ENCODE measurements at regions not wholly inside any gene's neighbourhood (a gene's known extent, or its start where the extent isn't known, plus 50 kb on each side); places are given as distances from the start of the nearest gene placed in this dataset.
A peak's percentile ranks its signal among the peaks of the same experiment; 100 is the strongest.

DNA sequence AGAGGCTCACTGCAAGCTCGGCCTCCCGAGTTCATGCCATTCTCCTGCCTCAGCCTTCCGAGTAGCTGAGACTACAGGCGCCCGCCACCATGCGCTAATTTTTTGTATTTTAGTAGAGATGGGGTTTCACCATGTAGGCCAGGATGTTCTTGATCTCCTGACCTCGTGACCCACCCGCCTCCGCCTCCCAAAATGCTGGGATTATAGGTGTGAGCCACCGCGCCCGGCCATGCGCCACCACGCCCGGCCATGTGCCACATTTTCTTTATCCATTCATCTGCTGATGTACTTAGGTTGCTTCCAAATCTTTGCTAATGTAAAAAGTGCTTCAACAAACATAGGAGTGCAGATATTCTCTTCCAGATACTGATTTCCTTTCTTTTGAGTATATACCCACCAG lies 408.6 kb downstream of the CAAP1 start:
- DNase-seq, result no peak

DNA sequence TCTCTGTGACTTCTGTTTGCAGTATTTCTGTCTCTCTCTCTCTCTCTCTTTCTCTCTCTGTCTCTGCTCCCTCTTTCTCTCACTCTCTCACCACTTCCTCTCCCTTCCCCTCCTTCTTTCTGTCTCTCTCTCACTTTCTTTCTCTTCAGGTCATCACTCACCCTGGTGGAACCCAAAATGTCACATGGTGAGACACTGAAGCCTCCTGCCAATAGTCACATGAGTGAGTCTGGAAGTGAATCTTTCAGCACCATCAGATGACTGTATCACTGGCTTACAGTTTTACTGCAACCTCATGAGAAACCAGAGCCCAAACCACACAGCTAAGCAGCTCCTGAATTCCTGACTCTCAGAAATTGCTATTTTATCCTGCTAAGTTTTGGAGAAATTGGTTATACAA lies 414.6 kb downstream of the CAAP1 start:
- DNase-seq, result no peak

DNA sequence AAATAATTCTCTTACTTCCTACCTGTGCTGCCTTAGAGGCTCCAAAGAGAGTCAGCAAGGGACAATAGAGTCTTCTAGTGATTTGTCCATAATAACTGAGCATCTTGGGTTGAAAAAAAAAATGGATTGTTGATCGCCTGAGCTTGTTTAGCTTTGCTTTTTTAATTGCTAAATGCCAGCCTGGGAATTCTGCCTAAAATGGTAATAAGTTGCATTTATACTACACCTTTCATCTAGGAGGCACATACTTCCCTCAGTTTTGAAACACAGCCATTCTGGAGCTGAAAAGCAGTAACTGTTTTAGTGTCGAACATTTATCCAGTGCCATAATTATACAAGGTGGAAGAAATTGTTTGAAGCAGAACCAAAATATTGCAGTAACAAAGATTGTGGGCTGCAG lies 421.3 kb downstream of the CAAP1 start:
- DNase-seq, result no peak

DNA sequence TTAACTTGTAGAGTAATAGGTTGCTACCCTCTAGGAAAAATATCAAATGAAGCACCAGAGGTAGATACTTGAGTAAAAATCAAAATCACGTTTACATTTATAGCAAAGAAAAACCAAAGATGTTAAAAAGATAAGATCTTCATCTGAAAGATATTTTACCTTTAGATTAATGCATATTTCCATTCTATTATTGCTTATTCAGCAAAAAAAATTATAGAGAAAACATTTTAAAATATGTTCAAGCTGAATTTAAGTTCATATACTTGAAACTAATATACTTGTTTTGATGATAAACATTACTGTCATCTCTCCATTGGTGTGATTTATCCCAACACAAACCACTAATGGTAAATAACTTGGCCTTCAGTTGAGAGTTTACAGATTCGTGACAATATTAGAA lies 422.3 kb downstream of the CAAP1 start:
- no peak for DNase-seq

DNA sequence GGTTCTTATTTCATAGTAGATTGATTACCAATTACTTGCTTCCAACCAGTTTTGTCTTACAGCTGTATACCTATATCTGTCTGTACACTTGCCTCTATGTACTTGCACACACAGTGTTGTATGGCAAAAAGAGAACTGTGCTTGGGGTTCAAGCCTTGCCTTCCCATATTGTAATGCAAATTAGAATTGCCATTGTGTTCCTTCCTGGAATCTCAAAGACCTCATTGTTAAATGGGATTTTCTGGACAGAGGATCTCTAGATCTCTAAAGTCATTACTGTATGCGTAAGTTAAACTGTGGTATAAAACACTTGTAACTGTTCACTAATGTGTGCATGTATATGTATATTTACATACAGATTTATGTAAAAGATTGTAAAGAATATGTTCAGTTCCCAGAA lies 428.8 kb downstream of the CAAP1 start:
- no peak for DNase-seq

DNA sequence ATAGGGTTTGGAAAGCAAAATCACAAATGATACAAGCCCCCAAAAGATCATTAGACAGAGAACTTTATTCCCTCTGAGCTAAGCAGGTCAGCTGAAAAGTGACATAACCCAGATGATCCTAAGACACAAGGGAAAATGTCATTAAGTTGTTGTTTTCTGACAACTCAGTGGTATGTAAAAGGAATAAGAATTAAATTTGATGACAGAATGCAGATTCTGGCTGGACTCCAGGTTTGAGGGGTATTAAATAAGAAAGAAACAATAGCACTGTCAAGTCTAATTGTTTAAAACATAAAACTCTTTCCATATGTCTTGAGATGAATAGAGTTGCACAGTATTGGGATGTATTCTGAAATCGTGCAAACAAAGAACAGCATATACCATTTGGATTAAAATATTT lies 429.9 kb downstream of the CAAP1 start:
- DNase-seq, result no peak

DNA sequence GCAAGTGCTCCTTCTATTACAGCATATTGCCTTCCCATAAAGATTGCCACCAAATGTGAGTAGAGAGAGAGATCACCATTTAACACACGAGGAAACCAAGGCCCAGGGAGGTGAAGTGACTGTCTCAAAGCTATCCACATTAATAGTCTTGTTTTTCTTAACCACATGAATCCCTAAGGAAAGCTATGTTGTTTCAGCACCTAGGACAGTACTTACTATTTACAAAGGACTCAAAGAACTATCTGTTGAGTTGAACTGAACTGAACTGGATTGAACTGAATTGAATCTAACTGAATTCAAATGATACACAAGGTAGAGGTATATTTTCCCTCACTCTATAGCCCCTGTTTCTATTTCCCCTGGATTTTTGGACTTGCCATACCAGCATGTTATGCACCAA lies 430.4 kb downstream of the CAAP1 start:
- DNase-seq, result no peak

DNA sequence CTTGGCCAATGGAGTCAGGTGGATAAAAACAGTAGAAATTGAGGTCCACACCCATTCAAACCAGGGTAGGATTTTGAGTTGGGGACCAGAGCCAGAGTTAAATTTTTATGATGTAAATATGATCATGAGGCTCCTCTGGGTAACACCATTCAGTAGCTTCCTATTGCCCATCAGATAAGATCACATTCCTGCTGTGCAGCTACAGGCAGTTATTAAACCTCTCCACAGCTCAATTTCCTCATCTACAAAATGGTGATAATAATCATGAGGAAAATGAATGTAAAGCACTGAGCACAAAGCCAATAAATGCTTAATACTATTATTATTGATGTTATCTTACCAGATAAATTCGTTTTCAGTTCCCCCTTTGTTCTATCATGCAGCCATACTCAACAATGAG lies 432.0 kb downstream of the CAAP1 start:
- no peak for DNase-seq

DNA sequence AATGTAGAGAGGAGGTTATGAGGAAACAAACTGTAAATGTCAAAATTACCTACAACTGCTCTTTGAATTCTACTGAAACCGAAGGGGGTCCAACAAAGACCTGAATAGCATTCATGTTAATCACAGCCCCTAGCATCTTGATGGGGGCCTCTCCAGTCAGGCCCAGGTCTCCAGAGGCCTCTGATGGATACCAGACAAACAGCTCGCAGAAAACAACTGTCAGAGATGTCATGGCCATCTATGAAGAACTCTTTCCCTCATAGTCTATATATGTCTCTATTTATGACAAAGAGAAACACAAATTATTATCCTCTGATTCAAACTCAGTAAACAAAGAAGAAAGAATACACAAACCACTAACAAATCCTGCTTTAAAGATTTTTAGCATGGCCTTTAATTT lies 432.6 kb downstream of the CAAP1 start:
- no peak for DNase-seq

DNA sequence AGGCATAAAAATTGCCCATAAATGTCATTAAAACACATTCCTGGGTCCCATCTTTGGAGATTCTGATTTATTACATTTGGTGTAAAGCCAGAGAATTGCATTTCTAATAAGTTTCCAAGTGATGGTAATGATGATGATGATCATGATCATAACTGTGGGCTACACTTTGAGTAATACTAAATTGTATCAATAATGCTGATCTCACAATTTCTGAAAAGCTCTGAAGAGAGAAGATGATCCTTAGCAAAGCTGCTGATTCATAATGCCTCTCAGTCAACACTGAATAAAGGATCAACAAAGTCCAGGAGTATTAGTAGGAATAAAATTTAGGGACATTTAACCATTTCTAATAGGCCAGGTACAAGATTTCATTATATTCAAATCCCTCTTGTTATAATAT lies 434.5 kb downstream of the CAAP1 start:
- DNase-seq, result no peak

DNA sequence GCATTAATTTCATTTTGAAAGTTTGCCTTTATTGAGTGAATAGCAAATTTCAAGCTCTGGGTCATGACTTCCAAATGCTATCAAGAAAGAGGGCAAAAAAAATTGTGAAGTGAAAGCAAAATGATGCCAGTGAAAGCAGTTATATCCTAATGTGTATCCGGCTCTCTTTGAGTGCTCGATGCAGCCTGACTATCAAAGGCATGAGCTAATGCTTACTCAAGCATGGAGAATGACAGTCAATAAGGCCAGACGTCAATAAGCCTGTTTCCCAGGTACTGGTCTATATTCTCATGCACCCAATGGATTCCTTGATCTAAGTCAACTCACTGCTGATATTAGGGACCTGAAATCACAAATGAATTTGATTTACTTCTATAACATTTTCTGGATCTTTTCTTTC lies 435.5 kb downstream of the CAAP1 start:
- no peak for DNase-seq

DNA sequence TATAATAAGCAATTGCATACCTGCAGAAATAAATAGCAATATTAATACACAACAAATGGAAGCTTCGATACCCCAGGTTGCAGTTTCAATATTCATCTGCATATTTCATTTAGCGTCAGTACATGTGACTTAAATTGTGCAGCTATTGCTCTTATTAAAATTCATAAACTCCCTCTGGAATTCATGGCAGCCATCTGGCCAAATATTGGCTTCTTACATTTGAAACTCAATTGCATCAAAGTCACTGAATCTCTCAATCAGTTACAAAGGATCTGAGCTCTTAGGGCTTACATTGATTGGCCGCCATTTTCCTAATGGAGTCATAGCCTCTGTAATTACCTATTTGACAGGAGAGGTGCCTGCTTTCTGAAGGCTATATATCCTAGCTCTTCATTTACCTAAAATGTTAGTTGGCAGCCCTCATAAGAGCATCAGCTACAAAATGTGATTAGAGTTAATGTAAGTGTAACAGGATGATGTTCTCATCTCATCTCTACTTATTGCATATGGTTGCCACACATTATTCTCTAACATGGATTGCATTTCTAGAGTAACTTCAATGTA lies 453.5 kb downstream of the CAAP1 start:
- no peak for DNase-seq

DNA sequence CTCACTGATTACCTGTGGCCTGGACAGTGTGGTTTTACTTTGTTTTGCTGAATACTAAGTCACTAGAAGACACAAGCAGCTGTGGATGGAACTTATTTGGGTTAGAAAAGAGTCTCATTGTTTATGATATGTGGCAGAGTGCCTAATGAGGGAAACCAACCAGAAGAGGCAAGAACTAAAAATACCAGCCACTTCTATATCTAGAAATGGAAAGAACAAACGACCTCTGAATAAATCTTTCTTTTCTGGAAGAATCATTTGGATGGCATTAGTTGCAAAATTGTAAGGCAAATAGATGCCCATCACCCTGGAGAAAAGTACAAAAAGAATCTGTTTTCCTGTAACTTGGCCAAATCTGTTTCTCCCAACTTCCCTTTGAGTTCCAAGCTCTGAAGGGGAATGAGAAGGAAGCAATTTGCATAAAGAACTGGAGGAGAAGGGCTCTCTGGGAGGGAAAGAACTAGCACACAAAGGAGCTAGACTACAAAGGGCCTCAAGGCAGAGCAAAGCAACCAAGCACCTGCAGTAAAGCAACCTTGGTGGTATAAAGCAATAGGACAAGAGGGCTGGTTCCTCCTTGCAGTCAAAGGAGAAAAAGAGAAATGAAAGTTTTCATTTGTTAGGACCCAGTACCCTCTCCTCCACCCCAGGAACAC lies 455.4 kb downstream of the CAAP1 start:
- DNase-seq, result no peak

DNA sequence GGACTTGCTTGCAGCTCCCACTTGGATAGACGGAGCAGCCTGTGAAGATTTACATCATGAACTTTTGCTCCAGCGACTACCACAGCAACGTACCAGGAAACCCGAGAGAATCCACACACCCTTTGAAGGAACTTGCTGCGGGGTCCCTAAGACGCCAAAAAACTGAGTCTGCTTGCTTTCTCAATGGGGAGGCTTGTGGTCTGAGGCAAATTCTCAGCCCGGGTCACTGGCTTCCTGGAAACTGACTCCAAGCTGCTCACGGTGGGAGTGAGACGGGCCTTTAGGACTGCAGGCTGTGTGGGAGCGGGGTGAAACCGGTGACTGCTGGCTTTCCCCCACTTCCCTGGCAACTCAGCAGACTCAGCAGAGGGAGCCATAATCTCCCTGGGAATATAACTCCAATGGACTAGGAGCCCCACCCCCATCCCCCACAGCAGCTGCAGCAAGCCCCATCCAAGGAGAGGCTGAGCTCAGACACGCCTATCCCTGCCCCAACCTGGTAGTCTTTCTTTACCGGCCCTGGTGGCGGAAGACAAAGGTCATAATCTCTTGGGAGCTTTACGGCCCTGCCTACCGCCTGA lies 466.0 kb downstream of the CAAP1 start:
- DNase-seq, result peak; percentile 18

DNA sequence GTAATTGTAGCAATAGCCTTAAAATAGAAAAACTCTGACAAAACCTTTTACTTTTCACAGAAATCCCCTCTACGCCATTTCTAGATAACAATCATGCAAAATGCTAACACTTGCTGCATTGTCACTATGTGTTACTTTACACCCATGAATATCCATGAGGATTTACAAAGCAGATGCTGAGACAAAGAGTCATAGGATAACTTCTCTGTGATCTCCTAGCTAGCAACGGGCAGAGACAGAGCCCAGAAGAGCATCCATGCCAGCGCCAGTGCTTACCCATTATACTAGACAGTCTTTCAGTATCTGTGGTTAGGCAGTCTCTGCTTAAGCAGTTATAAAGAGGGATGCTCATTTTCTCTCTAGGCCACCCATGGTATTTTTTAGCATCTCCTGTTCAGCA lies 474.1 kb downstream of the CAAP1 start:
- no peak for DNase-seq

DNA sequence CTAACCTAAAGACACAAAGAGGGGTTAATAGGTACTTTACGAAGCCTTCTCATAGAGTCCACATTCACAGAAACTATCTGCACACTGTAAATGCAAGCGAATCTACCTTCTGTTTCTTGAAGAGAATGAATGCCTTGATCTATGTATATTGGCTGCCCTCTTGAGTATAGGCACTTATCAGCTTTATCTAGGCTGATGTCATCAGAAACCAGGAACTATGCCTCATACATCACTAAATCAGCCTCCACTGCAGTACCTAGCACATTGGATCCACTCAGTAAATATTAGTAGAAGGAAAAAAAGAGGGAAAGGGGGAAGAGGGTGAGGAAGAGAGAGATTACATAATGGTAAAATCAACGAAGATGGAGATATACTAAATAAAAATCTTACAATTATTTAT lies 477.1 kb downstream of the CAAP1 start:
- DNase-seq, result no peak

DNA sequence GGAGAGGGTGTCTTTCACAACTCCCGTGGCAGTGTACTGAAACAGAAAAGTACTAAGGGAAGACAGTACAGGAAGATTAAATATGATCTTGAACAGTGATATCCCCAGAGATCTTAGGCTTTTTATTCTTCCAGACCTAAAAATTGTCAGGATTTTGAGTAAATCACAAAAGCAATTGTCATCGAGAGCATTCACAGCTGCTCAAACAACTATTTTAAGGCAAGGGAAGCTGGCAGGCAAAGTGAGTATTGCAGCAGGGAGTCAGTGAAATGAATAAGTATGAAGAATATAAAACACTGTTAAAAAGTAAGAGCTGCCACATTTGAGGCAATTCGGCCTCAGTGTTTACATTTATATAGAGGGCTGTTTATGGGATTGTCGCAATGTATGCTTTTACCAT lies 479.0 kb downstream of the CAAP1 start:
- peak; percentile 25 for DNase-seq

DNA sequence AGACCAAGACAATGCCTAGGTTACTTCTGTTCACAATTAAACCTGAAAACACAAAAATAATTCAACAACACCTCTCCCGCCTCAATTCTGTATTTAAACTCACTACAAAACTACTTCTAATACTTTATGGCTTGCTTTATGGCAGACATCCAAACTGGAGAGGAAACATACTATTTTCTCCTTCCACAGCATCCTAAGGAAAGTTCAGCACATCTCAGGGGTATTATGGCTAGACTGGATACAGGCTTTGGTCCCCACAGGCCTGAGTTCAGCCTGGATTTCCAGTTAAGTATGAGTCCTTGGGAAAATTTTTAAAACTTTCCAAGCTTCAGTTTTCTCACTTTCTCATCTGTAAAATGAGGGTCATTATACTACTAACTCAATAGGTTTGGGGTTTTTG lies 480.2 kb downstream of the CAAP1 start:
- peak; percentile 24 for DNase-seq

DNA sequence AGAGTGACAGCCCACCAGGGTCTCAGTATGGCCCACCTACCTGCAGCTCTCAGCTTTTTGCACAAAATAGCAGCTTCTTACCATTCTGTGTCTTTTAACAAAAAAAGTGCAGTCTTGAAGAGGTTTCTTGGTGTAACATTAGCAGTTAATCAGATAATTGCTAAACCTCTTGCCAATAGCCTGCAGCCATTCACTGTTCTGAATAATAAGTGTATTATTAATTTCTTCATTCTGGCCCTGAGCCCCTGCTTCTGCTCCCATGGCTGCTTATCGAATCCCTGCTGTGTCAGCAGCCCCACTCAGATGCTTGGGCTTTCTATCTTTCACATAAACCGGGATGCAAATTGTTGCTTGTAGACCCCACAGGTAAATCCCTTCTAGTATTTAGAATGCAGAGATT lies 485.9 kb downstream of the CAAP1 start:
- DNase-seq, result no peak

DNA sequence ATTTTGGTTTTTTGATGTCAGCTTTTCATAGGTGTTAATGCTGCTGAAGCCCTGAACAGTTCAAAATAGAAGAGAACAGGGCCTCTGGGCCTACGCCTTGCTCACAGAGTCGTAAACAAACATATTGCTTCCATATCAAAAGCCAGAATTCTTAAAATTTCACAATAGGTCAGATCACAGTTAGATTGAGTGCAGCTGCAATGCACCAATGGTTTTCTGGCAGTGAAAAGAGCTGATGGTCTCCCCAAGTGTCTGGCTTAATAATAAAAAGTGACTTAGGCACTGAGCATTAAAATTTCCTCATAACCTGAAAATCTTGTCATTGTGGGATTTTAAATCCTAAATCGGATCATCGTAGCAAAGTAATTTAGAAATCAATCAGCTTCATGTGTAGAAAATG lies 493.0 kb downstream of the CAAP1 start:
- DNase-seq, result no peak

DNA sequence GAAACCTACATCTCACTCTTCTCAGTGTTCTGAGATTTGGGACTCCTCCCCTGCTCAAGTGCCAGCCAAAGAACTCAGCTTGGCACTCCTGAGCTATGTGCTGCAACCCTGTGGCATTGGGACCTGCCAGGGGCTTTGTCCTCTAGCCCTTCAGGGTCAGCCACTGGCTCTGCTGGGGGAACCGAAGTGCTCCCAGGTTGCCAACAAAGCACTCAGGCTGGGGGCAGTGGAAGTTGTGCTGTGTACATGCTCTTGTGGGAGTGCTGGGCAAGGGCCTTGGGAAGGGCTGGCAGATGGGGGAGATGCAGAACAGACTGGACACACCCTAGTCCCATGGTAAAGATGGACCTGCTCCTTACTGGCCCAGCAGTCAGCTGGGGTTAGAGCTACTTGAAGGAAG lies 498.6 kb downstream of the CAAP1 start:
- no peak for DNase-seq

DNA sequence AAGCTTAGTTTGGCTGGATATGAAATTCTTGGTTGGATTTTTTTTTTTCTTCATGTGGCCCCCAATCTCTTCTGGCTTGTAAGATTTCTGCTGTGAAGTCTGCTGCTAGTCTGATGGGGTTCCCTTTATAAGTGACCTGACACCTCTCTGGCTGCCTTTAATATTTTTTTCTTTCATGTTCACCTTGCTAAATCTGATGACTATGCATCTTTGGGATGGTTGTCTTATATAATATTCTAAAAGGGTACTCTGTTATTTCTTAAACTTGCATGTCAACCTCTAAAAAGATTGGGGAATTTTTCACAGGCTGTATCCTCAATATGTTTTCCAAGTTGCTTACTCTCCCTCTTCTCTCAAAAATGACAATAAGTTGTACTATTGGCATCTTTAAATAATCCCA lies 500.0 kb downstream of the CAAP1 start:
- DNase-seq, result no peak

DNA sequence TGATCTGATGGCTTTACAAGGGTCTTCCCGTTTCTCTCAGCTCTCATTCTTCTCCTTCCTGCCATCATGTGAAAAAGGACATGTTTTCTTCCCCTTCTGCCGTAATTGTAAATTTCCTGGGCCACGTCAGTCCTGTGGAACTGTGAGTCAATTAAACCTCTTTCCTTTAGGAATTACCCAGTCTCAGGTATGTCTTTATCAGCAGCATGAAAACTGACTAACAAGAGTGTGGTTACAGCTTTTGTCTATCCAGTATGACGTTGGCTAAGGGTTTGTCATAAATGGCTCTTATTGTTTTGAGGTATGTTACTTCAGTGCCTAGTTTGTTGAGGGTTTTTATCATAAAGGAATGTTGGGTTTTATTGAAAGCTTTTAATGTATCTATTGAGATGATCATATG lies 501.6 kb downstream of the CAAP1 start:
- no peak for DNase-seq

DNA sequence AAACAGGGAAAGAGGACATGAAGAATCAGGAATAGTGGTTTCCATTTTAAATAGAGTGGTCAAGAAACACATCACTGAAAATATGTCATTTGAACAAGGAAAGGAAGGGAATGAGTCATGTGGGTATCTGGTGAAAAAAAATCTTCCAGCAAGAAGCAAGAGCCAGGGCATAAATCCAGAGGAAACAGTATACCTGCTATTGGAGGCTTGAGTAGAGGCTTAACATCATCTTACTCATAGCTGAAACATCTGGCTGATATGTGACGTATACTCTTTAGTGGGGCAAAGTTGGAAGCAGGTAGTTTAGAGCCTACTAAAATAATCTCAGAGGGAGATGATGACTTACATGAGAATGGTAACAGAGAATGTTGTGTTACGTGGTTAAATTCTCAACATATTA lies 517.2 kb downstream of the CAAP1 start:
- no peak for DNase-seq

DNA sequence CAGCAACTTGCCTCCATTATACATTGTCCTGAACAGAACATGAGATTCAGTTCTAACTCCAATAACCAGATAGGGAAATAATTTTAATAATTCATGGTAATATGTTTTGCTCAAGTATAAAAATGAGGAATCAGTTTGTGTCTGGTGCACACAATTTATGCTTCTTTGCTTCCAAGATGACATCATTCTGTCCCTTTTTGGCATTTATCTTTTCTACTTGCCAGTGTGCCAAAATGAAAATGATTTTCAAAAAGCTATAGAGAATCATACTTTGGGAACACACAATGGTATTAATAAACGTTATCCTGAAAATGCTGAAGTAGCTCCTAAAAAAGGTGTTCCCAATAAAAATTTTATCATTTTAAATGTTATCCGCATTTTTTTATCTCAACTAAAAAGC lies 519.0 kb downstream of the CAAP1 start:
- DNase-seq, result no peak
